GM23248 (cell line): ENCODE measurements at regions not wholly inside any gene's neighbourhood (a gene's known extent, or its start where the extent isn't known, plus 50 kb on each side); places are given as distances from the start of the nearest gene placed in this dataset.

Experiments
- DNase-seq: peaks from one replicate; pipeline ENCODE4 v3.0.0-alpha.2; 2015
- H2AFZ ChIP-seq: fragments of 200-600 bp; sonication (generic); 2 replicates; pipeline ENCODE4 v1.6.1; 2016; ENCODE audit warnings: antibody characterized with exemption
- H3F3A ChIP-seq: fragments of 200-600 bp; sonication (generic); 2 replicates; pipeline ENCODE4 v1.6.1; 2016; ENCODE audit warnings: mild to moderate bottlenecking, antibody characterized with exemption, mixed run types; ENCODE audit not compliant: insufficient read depth
- H3K27ac ChIP-seq: fragments of 200-600 bp; sonication (generic); 2 replicates; pipeline ENCODE4 v1.5.1; 2016; ENCODE audit warnings: mild to moderate bottlenecking
- H3K27me3 ChIP-seq: fragments of 200-600 bp; sonication (generic); replicated peaks from 2 replicates; pipeline ENCODE4 v1.6.1; 2016; ENCODE audit warnings: mild to moderate bottlenecking; ENCODE audit not compliant: insufficient read depth
- H3K36me3 ChIP-seq: fragments of 200-600 bp; sonication (generic); 2 replicates; pipeline ENCODE4 v1.6.1; 2016; ENCODE audit warnings: low read depth, mild to moderate bottlenecking
- H3K4me1 ChIP-seq: fragments of 200-600 bp; sonication (generic); 2 replicates; pipeline ENCODE4 v1.6.1; 2016; ENCODE audit warnings: mild to moderate bottlenecking; ENCODE audit not compliant: insufficient read depth
- H3K4me2 ChIP-seq: fragments of 200-600 bp; sonication (generic); one replicate; pipeline ENCODE4 v1.6.1; 2016; ENCODE audit warnings: mild to moderate bottlenecking; ENCODE audit not compliant: unreplicated experiment
- H3K4me3 ChIP-seq: fragments of 200-600 bp; sonication (generic); 2 replicates; pipeline ENCODE4 v1.5.1; 2016; ENCODE audit warnings: mild to moderate bottlenecking
- H3K79me2 ChIP-seq: fragments of 200-600 bp; sonication (generic); 2 replicates; pipeline ENCODE4 v1.6.1; 2016; ENCODE audit warnings: mild to moderate bottlenecking; ENCODE audit not compliant: insufficient read depth
- H3K9ac ChIP-seq: fragments of 200-600 bp; sonication (generic); 2 replicates; pipeline ENCODE4 v1.6.1; 2016; ENCODE audit warnings: mild to moderate bottlenecking
- H3K9me2 ChIP-seq: fragments of 200-600 bp; sonication (generic); 2 replicates; pipeline ENCODE4 v1.6.1; 2016; ENCODE audit warnings: mixed run types, mild to moderate bottlenecking, moderate library complexity; ENCODE audit not compliant: insufficient read depth
- H3K9me3 ChIP-seq: fragments of 200-600 bp; sonication (generic); one replicate; pipeline ENCODE4 v1.6.1; 2017; ENCODE audit warnings: low read depth
- H4K20me1 ChIP-seq: fragments of 200-600 bp; sonication (generic); 2 replicates; pipeline ENCODE4 v1.6.0; 2016; ENCODE audit not compliant: insufficient read depth
- EZH2 ChIP-seq: fragments of 200-600 bp; sonication (generic); IDR thresholded peaks from 2 replicates; pipeline ENCODE4 v1.6.1; 2018; ENCODE audit warnings: antibody characterized with exemption, mild to moderate bottlenecking; ENCODE audit not compliant: insufficient read depth, poor library complexity, severe bottlenecking
- EZH2phosphoT487 ChIP-seq: fragments of 200-600 bp; sonication (generic); IDR thresholded peaks from 2 replicates; pipeline ENCODE4 v1.6.1; 2018; ENCODE audit warnings: antibody characterized with exemption, moderate library complexity, mild to moderate bottlenecking, low read depth; ENCODE audit not compliant: insufficient read depth
- whole genome bisulfite sequencing, 2 experiments: methylation state at CpG; one replicate each; pipeline ENCODE4 v1.1.6; 2015 to 2017; ENCODE audit warnings: low lambda C conversion rate in 2 of 2, low coverage in 1 of 2; ENCODE audit errors: missing lambda C conversion rate in 2 of 2; 5-methylcytosine and 5-hydroxymethylcytosine counted together
- in situ Hi-C: fragments of 300-500 bp; cut with MboI; formaldehyde crosslinking; loops from 2 replicates; pipeline ENCODE4 v1.15.0; 2020

- Histone ChIP-seq H3K36me3 (no peaks in the 10 kb centered on the region), H3K27me3 (no peaks in the 10 kb centered on the region), H3K4me1 (no peaks in the 10 kb centered on the region), H3K79me2 (no peaks in the 10 kb centered on the region), H3K9me3 (no peaks in the 10 kb centered on the region), H3K9me2 (no peaks in the 10 kb centered on the region), H3F3A (no peaks in the 10 kb centered on the region), H3K27ac (no peak overlapping the region), H4K20me1 (no peaks in the 10 kb centered on the region), H3K4me2 (no peak overlapping the region), H3K9ac (no peak overlapping the region), H3K4me3 (no peak overlapping the region), H2AFZ (no peak overlapping the region)
- DNase-seq: no peak
- no peak for TF ChIP-seq EZH2phosphoT487
- TF ChIP-seq EZH2: no peak
- in situ Hi-C loops: no loop called here
These were observed 605.1 kb upstream of the CNTNAP5 start for GRCh38 chr2:123419976-123420375.

- Histone ChIP-seq H3K9ac (no peak overlapping the region), H3K27me3 (no peaks in the 10 kb centered on the region), H3K9me3 (no peaks in the 10 kb centered on the region), H3K4me2 (no peak overlapping the region), H3F3A (no peaks in the 10 kb centered on the region), H3K4me1 (no peaks in the 10 kb centered on the region), H3K36me3 (no peaks in the 10 kb centered on the region), H3K4me3 (no peak overlapping the region), H4K20me1 (no peaks in the 10 kb centered on the region), H2AFZ (no peak overlapping the region), H3K79me2 (no peaks in the 10 kb centered on the region), H3K9me2 (no peaks in the 10 kb centered on the region), H3K27ac (no peak overlapping the region)
- WGBS, 2 experiments: 57 to 68% methylated on average over 6 of the region's 6 CpGs
- TF ChIP-seq EZH2: no peak
- no peak for TF ChIP-seq EZH2phosphoT487
- no peak for DNase-seq
- in situ Hi-C loops: no loop called here
These were observed 590.3 kb upstream of the CNTNAP5 start for GRCh38 chr2:123434546-123435395.

GRCh38 chr2:123438251-123438650 lies 586.8 kb upstream of the CNTNAP5 start:
- no peaks in the 10 kb centered on the region for H3K36me3 ChIP-seq
- H3K79me2 ChIP-seq: no peaks in the 10 kb centered on the region
- no peaks in the 10 kb centered on the region for H3F3A ChIP-seq
- H3K9me2 ChIP-seq: no peaks in the 10 kb centered on the region
- H2AFZ ChIP-seq: no peak overlapping the region
- H3K9me3 ChIP-seq: no peaks in the 10 kb centered on the region
- TF ChIP-seq EZH2phosphoT487: no peak
- no peak for TF ChIP-seq EZH2
- no peaks in the 10 kb centered on the region for H3K4me1 ChIP-seq
- no peak overlapping the region for H3K27ac ChIP-seq
- no peak overlapping the region for H3K4me2 ChIP-seq
- in situ Hi-C loops: no loop called here
- H3K27me3 ChIP-seq: no peaks in the 10 kb centered on the region
- no peak overlapping the region for H3K9ac ChIP-seq
- no peak overlapping the region for H3K4me3 ChIP-seq
- WGBS, 2 experiments: 0% methylated on average over 1 of the region's 1 CpG
- DNase-seq: no peak
- H4K20me1 ChIP-seq: no peaks in the 10 kb centered on the region

- Histone ChIP-seq H3K4me2 (no peak overlapping the region), H3K27me3 (no peaks in the 10 kb centered on the region), H3K9me2 (no peaks in the 10 kb centered on the region), H3F3A (no peaks in the 10 kb centered on the region), H2AFZ (no peak overlapping the region), H3K36me3 (no peaks in the 10 kb centered on the region), H3K27ac (no peak overlapping the region), H3K79me2 (no peaks in the 10 kb centered on the region), H3K4me1 (no peaks in the 10 kb centered on the region), H3K9me3 (no peaks in the 10 kb centered on the region), H4K20me1 (no peaks in the 10 kb centered on the region), H3K4me3 (no peak overlapping the region), H3K9ac (no peak overlapping the region)
- in situ Hi-C loops: no loop called here
- TF ChIP-seq EZH2 (no peak), EZH2phosphoT487 (no peak)
- DNase-seq: no peak
- WGBS, 2 experiments: 12 to 16% methylated on average over 2 of the region's 2 CpGs
These were observed 586.4 kb upstream of the CNTNAP5 start for GRCh38 chr2:123438675-123439074.
